ENCODE measurements at regions not wholly inside any gene's neighbourhood (a gene's known extent, or its start where the extent isn't known, plus 50 kb on each side); places are given as distances from the start of the nearest gene placed in this dataset.

DNA sequence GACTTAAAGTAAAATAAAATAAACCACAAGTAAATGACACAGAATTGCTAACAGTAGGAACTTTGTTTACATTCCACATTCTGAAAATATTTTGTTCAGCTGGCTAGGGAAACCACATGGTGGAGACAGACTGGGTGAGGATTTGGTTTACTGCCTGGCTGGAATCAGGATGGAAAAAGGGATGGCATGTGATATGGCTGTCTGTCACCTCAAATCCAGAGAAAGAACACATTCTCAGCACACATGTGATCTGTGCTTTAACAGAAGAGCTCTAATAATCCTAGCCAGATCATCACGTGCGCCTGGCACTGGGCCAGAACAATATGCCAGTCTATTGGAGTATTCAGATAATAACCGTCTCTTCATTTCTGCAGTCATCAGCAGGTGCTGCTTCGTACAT, 90.9 kb upstream of the PIP4K2A start:
- TF ChIP-seq, protein P1, sequence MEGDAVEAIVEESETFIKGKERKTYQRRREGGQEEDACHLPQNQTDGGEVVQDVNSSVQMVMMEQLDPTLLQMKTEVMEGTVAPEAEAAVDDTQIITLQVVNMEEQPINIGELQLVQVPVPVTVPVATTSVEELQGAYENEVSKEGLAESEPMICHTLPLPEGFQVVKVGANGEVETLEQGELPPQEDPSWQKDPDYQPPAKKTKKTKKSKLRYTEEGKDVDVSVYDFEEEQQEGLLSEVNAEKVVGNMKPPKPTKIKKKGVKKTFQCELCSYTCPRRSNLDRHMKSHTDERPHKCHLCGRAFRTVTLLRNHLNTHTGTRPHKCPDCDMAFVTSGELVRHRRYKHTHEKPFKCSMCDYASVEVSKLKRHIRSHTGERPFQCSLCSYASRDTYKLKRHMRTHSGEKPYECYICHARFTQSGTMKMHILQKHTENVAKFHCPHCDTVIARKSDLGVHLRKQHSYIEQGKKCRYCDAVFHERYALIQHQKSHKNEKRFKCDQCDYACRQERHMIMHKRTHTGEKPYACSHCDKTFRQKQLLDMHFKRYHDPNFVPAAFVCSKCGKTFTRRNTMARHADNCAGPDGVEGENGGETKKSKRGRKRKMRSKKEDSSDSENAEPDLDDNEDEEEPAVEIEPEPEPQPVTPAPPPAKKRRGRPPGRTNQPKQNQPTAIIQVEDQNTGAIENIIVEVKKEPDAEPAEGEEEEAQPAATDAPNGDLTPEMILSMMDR (IDR thresholded peaks at IDR 0.05): no peak
- TF ChIP-seq ZFX (IDR thresholded peaks at IDR 0.05; ENCODE audit: borderline replicate concordance): no peak

Data from 22Rv1 (cell line).